Inflammatory macrophage treated with lipopolysaccharide for 1 hour (primary cell): ENCODE measurements at regions not wholly inside any gene's neighbourhood (a gene's known extent, or its start where the extent isn't known, plus 50 kb on each side); places are given as distances from the start of the nearest gene placed in this dataset.
"Not testable (repeated sequence)": the region's sequence is repeated elsewhere in the genome, so short reads cannot be mapped to it uniquely, and the experiment has no call there.

Source experiments
- DNase-seq, 2 donors: peaks; one replicate each; pipeline ENCODE4 v3.0.0-alpha.2; 2020 to 2022

DNA sequence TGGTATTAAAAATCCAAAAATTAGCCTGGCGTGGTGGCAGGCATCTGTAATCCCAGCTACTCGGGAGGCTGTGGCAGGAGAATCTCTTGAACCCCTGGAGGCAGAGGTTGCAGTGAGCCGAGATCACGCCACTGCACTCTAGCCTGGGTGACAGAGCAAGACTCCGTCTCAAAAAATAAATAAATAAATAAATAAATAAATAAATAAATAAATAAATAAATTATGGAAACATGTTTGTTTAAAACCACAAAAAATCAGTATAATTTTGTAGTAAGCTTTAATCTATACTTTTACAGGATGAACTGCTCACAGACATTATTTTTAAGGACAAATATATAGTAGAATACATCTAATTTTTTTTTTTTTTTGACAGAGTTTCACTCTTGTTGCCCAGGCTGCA, 521.3 kb upstream of the ATXN7L3B start:
- not testable (repeated sequence) for DNase-seq

DNA sequence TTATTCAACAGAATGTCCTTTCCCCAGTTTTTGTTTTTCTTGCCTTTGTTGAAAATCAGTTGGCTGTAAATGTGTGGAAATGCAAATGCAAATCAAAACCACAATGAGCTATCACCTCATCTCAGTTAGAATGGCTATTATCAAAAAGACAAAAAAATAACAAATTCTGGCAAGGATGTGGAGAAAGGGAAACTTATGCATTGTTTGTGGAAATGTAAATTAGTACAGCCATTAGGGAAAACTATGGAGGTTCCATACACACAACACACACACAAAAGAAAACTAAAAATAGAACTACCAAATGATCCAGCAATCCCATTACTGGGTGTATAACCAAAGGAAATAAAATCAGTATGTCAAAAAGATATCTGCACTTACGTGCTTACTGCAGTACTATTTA, 518.8 kb upstream of the ATXN7L3B start:
- DNase-seq: no peak

DNA sequence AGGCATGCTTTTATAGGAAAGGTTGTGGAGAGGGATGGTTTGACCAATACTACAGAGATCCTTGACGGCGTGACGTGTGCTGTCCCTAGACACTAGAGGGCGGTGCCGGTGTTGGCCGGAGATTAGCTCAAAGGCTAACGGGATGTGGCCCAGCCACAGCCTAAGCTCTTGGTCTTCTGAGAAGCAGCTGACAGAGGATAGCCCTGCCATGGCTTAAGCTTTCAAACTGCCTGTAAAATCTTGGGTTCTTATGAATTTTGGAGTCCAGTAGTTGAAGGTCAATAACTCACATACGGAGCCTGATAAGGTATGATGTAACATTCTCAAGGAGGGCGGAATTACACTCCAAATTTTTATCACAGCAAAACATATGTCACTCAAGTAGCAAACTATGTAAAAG, 515.7 kb upstream of the ATXN7L3B start:
- peak; percentile 6 to 38 for DNase-seq

DNA sequence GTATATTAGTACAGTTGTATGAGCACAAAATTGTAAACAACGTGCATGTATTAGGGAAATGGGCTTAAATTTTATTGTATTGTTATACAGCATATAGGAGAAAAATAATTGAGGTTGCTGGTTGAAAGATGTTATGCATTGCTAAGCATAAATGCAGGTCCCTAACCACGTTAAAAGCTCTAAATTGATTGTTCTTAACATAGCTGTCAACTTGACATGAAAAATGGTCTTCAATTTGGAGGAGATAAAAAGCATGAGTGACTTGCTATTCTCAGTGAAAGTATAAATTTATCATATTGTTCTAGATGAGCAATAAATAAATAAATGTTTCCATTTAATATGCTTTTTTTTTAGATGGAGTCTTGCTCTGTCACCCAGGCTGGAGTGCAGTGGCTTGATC, 506.6 kb upstream of the ATXN7L3B start:
- no peak for DNase-seq

DNA sequence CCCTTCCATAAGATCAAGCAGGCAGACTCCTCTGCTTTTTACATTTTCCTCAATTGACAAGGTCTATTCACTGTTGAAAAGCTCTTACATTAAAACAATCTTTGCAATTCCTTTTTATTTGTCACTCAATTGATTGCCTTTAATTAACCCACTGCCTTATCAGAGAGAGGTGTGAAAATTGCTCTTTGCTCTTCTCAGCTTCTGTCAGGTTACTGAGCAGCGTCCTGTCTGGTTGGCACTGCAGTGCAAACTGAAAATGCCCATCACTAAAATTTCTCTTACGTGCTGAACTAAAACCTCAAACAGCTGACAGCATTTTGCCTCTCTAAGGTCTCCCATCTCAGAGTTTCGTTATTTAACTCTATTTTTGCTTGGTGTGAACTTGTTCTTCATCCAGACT, 504.1 kb upstream of the ATXN7L3B start:
- no peak for DNase-seq

DNA sequence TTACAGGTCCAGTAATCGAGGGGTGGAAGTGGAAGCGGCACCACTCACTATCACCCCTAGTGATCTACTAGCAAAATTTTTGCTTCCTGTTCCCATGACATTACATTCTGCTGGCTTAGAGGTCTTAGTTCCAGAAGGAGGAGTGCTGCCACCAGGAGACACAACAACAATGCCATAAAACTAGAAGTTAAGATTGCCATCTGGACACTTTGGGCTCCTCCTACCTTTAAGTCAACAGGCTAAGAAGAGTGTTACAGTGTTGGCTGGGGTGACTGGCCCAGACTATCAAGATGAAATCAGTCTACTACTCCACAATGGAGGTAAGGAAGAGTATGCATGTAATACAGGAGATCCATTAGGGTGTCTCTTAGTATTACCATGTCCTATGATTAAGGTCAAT, 498.5 kb upstream of the ATXN7L3B start:
- DNase-seq: not testable (repeated sequence)

DNA sequence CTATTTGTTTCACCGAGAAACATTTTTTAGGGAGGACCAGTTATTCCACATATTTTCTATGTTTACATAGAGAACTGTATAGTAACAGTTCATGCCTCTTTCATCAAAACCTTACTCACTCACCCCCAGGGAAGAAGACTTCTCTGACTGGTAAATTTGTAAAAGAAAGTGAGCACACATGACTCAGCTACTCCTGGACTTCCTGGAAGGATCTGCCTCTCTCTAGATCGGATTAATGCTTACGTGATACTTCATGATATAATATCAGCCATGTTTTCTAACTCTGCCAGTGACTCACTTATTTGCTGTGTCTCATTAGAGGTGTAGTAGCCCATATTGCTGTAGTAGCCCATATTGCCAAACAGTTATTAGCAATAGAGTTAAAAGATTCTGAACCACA, 494.3 kb upstream of the ATXN7L3B start:
- DNase-seq: no peak

DNA sequence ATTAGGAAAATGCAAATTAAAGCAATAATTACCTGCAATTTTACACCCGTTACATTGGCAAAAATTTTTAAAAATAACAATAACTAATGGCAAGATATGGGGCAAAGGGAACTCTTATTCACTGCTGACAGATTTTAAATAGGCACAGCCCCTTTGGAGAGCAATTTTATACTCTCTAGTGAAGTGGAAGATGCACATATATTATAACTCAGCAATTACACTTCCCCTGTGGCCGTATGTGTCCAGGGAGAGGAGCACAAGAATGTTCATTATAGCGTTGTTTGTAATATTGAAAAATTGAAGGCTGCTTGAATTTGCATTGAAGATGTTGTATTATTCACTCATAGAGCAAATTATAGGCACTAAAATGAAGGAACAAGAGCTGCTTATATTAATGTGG, 488.3 kb upstream of the ATXN7L3B start:
- no peak for DNase-seq

DNA sequence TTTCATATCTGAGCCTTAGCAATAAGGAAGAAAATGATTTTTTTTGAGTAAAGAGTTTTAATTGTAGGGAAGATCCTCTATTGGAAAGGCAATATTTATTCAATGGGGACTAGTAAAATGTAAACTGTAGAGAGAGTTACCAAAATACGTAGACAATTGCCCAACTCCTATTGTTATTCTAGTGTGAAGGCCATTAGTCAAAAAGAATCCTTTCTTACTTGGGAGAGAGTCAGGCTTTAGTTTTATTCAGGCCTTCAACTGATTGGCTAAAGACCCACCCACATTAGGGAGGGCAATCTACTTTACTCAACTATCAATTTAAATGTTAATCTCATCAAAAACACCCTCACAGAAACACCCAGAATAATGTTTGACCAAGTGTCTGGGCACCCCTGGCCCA, 485.8 kb upstream of the ATXN7L3B start:
- no peak for DNase-seq

DNA sequence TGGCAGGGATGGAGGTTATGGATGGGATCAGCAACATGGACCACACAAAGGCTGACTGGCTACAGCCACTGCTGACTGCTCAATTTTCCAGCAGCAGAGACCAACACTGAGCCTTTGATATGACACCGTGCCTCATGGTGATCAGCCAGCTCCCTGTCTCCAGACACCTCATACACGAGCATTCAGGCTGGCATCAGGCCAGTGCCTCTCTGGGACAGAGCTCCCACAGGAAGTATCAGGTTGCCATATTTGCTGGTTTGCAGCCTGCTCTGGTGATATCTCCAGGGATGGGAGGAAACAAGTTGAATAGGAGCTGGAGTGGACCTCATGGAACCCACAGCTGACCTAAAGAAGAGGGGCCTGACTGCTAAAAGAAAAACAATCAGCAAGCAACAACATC, 471.2 kb upstream of the ATXN7L3B start:
- no peak for DNase-seq

DNA sequence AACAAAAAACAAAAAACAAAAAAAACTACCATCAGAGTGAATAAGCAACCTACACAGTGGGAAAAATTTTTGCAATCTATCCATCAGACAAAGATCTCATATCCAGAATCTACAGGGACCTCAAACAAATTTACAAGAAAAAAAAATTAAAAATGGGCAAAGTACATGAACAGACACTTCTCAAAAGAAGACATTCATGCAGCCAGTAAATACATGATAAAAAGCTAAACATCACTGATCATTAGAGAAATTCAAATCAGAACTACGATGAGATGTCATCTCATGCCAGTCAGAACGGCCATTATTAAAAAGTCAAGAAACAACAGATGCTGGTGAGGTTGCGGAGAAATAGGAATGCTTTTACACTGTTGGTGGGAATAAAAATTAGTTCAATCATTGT, 466.5 kb upstream of the ATXN7L3B start:
- DNase-seq: no peak

DNA sequence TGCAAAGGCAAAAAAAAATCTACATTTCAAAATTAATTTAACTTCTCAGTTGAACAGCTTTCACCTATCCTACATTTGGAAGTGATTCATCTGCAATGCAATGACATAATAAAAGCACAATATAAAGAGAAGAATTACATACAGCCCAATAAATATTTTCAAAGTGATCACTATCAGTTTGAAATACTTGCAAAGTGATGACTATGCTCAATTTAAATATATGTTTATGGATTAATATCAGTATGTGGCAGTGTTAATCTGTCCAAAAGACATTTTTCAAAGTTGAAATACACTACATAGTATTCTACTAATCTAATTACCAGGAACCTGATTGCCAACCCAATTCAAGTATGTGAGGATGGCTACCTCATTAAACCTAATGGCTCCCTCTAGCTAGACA, 460.7 kb upstream of the ATXN7L3B start:
- no peak for DNase-seq

DNA sequence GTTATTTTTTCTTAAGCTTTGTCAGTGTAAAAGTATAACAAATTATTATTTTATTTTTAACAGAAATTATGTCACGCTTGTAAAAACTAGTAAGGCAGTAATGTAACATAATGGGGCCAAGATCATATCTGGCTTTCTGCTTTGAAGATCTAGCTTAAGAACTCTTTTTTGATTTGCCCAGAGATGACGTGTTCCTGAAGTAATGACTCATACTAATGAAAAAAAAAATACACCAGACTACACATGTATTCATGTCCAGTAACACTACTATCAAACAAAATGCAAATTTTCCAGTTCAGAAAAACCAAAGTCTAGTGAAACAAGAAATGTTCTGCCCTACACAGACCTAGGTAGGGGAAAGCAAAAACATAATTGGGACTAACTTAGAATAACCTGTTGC, 432.2 kb upstream of the ATXN7L3B start:
- no peak for DNase-seq

DNA sequence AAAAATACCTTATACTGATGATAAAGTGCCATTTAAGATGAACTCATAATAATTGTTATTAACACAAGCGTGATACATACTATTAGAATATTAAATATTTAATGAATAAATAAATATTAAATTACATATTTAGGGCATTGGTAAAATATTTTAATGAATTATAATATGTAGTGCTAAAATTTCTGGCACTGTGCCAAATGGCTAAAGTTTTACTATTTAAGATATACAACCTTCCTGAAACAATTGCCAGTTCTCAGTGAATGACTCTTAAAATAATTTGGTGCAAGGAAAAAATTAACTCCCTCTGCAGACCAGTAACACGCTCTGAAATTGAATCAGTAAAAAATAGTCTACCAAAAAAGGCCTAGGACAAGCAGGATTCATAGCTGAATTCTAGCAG, 428.9 kb upstream of the ATXN7L3B start:
- no peak for DNase-seq

DNA sequence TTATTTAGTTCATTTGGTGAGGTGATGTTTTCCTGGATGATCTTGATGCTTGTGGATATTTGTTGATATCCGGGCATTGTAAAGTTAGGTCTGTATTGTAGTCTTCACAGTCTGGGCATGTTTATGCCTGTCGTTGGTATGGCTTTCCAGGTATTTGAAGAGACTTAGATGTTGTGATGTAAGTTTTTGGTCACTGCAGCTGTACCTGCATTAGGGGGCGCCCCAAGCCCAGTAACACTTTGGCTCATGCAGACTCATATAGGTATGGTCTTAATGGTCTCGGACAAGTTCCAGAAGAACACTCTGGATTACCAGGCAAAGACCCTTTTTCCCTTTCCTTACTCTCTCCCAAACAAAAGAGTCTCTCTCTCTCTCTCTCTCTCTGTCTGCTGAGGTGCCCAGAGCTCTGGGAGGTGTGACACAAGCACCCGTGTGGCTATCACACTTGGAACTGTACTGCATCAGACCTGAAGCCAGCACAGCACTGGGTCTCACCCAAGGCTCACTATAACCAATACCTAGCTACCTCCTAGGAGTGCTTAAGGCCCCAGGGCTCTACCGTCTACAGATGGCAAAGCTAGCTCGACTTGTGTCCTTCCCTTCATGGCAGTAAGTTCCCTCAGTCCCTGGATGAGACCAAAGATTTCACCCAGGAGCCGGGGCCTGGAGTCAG, 425.8 kb upstream of the ATXN7L3B start:
- no peak for DNase-seq

DNA sequence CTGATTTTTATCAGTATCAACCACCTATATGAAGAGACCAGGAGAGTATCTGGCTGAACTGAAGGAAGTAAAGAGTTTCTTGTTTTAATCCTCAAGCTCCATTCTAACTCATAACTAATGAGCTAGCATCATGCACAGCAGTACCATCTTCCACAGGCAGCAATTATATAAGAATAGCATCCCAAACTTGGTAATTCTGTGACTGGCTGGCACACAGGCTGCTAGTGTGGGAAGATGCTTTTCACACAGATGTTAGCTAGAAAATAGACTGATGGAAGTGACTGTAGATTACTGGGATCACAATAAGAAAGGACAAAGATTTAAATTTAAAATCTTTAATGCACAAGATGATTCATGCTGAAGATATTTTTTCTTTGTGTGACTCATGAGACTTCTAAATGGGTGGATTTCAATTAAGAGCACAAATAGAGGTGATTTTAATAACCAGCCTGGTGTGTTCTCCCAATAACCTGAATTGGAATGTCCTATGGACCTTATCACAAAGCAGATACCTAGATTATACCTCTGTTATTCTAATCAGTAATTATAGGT, 417.7 kb upstream of the ATXN7L3B start:
- no peak for DNase-seq

DNA sequence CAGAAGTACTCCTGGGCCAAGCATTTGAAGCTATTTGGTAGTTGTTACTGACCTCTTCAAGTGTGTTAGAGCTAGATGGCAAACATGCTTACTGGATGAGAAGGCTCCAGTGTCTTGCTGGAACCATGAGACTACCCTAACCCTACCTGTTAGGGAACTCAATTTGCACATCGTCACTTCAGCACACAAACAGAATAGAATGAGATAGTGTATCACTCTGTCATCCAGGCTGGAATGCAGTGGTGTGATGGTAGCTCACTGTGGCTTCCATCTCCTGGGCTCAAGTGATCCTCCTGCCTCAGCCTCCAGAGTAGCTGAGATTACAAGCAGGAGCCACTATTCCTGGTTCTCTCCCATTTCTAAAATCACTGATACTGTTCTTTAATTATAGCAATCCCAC, 417.0 kb upstream of the ATXN7L3B start:
- no peak for DNase-seq

DNA sequence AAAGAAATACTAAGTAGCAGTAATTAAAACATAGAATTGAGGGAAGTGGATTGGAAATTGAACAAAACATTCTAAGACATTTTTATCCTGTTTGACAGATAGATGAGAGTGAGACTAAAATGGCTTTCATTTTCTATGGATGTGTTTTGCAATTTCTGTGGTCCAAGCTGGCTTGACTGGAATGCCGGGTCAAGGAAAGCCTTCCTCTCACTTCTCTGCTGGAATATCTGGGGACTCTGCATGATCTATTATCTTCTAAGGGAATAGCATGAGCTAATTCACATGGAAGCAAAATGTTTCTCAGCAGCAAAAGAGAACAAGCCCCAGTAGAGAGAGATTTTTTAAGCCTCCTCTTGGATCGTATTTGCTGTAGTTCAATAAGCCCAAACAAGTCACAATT, 407.9 kb upstream of the ATXN7L3B start:
- no peak for DNase-seq

DNA sequence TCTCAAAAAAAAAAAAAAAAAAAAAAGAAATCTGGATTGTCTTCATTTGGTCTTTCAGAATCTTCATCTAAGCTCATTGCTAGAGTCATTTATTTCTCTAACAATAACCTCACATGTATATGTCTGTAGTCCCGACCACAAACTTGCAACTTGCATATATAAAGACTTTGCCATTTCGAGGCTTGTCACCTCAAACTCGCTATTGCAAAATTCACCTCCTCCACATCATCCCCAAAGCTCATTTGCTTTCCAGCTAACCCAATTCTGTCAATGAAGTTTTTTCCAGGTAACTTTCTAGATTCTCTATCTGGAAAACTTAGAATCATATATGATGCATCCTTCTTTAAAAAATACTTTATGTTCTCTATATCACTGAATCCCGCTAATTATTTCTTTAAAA, 393.2 kb upstream of the ATXN7L3B start:
- no peak for DNase-seq

DNA sequence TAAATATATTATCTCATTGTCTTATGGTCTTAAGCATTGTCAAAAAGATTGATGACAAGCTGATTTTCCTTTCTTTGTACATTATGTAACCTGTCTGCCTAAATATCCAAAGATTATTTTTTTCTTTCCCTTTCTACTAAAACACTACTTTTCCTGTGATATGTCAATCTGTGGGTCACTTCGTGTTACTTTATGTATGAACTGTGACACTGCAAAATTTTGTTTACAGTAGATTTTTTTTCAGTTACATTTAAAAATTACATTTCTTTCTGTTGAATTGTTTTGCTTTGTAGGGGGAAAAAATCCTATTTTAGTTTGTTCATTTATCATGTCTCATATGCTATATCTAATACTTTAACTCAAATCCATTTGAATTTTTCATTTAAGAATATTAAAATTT, 392.3 kb upstream of the ATXN7L3B start:
- DNase-seq: no peak

DNA sequence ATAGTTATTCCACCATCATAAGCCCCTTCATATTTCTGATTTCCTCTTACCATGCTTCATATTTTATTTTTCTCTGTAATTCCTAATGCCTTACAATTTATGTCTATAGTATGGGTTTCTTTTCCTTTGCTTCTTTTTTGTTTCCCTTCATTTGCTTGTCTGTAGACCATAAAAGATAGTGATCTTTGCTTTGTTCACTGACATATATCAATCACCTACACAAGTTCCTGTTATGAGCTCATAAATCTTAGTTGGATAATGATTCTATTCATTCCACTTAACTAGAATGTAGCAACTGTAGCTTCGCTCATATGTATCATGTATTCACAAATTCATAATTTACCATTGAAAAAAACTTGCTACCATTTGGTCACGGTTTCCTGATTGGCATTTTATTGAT, 388.8 kb upstream of the ATXN7L3B start:
- DNase-seq: no peak

DNA sequence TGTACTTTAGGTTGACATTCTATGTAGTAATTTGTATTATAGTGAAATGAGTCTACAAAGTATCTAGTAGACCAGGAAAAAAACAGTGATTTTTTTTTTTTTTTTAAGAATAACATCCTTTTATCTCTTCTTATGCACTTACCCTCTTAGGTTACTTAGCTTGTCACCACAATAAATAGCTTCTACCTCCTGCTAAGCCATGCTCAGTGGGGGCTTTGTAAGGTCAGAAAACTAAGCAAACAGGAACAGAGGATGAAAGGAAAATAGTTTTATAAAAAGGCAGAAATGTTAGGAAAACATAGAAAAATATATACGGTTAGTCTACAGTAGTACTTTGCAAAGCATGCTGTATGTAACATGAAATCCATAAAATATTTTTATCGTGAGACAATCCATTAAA, 385.3 kb upstream of the ATXN7L3B start:
- DNase-seq: no peak

DNA sequence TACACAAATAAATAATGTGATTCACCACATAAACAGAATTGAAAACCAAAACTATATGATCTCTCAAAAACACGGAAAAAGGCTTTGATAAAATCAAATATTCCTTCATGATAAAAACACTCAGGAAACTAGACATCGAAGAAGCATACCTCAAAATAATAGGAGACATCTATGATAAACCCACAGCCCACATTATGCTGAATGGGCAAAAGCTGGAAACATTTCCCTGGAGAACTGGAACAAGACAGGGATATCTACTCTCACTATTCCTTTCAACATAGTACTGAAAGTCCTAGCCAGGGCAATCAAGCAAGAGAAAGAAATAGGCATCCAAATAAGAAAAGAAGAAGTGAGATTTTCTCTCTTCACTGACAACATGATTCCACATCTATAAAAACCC, 371.5 kb upstream of the ATXN7L3B start:
- DNase-seq: no peak

DNA sequence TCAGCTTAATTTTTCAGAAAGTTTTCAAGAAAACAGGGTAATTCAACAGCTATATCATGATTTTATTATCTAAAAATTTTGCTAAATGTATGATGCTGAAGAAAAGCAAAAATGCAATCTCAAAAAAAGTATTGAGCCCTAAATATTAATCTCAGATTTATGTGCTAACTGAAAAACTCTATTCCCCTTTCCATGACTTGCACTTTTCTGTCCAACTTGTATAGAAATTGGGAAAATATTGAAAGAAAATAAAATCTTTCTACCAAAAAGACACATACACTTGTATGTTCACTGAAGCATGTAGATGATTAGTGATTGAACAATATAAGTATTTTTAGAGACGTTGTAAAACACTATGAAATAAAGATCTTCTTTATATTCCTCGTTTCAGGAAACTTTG, 368.0 kb upstream of the ATXN7L3B start:
- DNase-seq: no peak
